Nephron (organoid): ENCODE measurements at regions not wholly inside any gene's neighbourhood (a gene's known extent, or its start where the extent isn't known, plus 50 kb on each side); places are given as distances from the start of the nearest gene placed in this dataset.
"Not testable (repeated sequence)": the region's sequence is repeated elsewhere in the genome, so short reads cannot be mapped to it uniquely, and the experiment has no call there.

Experiments used
- H3K27ac Mint-ChIP-seq, 3 experiments: 2 replicates each; pipeline ENCODE4 v1.8.0; 2020; ENCODE audit warnings: mixed read lengths in 3 of 3, mild to moderate bottlenecking in 2 of 3, moderate library complexity in 1 of 3
- H3K27me3 Mint-ChIP-seq: 2 replicates; pipeline ENCODE4 v1.8.0; 2021; ENCODE audit warnings: low read depth, mild to moderate bottlenecking, moderate library complexity, mixed read lengths
- H3K36me3 Mint-ChIP-seq: 2 replicates; pipeline ENCODE4 v1.8.0; 2020; ENCODE audit warnings: low read depth, mixed read lengths
- H3K4me1 Mint-ChIP-seq: 2 replicates; pipeline ENCODE4 v1.8.0; 2020; ENCODE audit warnings: mixed read lengths
- H3K4me3 Mint-ChIP-seq, 3 experiments: 2 replicates each; pipeline ENCODE4 v1.8.0; 2020; ENCODE audit warnings: mild to moderate bottlenecking in 3 of 3, mixed read lengths in 3 of 3, moderate library complexity in 2 of 3
- H3K9me3 Mint-ChIP-seq: 2 replicates; pipeline ENCODE4 v1.8.0; 2020; ENCODE audit warnings: mixed read lengths
- TF ChIP-seq, protein P1 (sequence below), 3 experiments: fragments of 200-600 bp; sonication (generic); IDR thresholded peaks; one replicate each; pipeline ENCODE4 v1.5.0; 2021; ENCODE audit warnings: antibody characterized with exemption in 3 of 3; ENCODE audit not compliant: unreplicated experiment in 3 of 3

DNA sequence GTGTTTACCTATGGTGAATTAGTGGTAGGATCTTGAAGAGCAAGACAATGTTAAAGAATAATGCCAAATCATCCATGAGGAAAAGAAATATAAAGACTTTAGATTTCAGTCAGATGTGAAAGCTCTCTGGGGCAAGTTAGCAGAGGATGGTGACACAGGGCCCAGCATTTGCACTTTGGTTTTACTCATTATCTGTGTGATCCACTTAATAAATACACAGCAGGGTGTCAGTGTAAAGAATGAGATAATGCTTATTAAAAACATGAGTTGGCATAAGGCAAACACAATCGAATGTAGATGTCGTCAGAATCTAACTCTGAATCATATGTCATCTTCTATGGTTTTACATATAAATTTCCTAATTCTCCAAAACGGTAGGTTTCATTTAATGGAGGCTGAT is 130.4 kb upstream of the PREP start:
- TF ChIP-seq, protein P1, sequence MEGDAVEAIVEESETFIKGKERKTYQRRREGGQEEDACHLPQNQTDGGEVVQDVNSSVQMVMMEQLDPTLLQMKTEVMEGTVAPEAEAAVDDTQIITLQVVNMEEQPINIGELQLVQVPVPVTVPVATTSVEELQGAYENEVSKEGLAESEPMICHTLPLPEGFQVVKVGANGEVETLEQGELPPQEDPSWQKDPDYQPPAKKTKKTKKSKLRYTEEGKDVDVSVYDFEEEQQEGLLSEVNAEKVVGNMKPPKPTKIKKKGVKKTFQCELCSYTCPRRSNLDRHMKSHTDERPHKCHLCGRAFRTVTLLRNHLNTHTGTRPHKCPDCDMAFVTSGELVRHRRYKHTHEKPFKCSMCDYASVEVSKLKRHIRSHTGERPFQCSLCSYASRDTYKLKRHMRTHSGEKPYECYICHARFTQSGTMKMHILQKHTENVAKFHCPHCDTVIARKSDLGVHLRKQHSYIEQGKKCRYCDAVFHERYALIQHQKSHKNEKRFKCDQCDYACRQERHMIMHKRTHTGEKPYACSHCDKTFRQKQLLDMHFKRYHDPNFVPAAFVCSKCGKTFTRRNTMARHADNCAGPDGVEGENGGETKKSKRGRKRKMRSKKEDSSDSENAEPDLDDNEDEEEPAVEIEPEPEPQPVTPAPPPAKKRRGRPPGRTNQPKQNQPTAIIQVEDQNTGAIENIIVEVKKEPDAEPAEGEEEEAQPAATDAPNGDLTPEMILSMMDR (IDR thresholded peaks at IDR 0.05; ENCODE audit: unreplicated experiment in 3 of 3): no peak
- Mint-ChIP-seq H3K9me3 (no peaks in the 10 kb centered on the region), H3K27ac (no peak overlapping the region), H3K36me3 (no peaks in the 10 kb centered on the region), H3K27me3 (no peaks in the 10 kb centered on the region), H3K4me3 (no peak overlapping the region), H3K4me1 (no peaks in the 10 kb centered on the region)

DNA sequence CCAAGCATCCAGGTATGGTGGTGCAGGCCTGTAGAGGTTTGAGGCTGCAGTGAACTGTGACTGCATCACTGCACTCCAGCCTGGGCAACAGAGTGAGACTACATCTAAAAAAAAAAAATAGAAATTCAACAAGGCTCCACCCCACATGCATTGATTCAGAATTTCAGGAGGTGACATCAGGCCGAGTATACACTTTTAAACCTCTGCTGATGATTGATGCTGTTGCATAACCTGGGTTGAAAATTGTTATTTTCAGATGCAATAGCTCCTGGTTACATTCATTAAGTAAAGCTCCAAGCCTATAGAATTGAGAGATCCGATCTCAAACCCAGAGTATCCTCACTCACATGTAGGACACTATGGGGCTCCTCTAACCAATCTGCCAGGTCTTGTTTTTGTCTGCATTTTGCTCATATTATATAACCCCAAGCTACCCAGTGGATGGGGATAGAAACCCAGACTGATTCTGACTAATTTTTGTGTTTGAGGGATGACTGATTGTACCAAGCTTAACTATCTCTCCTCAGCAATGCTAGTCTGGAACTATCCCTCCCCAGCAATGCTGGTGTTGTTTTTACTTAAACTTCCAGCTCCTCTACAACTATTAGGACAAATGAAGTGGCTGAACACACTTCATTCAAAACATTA is 123.5 kb upstream of the PREP start:
- no peaks in the 10 kb centered on the region for H3K27me3 Mint-ChIP-seq
- H3K4me3 Mint-ChIP-seq: no peak overlapping the region
- H3K9me3 Mint-ChIP-seq: no peaks in the 10 kb centered on the region
- no peak overlapping the region for H3K27ac Mint-ChIP-seq
- TF ChIP-seq, protein P1 (IDR thresholded peaks at IDR 0.05; ENCODE audit: unreplicated experiment in 3 of 3): no peak
- no peaks in the 10 kb centered on the region for H3K4me1 Mint-ChIP-seq
- H3K36me3 Mint-ChIP-seq: no peaks in the 10 kb centered on the region

DNA sequence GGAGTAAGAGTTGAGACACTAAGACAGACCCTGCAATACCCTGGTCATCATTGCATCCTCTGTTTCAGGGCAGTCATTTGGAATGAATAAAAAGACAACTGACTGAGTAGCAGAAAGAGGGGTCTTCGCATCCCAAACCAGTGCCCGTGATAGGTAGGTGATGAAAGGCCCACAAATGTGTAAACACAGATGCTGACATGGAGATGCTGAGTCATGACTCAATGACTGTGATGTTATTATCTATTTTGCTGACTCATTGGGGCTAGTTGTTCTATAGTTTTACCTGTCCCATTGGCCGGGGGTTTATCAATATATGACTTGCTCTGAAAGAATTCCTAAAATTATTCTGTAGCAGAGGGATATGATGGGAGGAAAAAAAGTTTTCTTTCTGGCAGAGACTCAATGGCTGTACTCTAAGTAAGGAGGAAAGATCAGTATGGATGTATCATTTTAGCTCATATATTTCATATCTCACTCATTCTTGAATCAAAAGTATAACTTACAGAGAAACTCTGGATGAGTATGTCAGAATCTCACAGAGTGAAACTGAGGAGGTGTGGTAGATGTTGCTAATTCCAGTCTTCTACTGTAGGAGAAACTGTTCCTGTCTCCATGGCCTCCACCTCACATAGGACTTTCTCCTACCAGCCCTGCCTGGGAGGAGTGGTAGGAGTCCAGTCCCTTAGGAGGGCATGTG is 119.9 kb upstream of the PREP start:
- Mint-ChIP-seq H3K9me3 (peaks cover 5% of the 10 kb centered on the region), H3K36me3 (no peaks in the 10 kb centered on the region), H3K27ac (no peak overlapping the region), H3K27me3 (no peaks in the 10 kb centered on the region), H3K4me3 (no peak overlapping the region), H3K4me1 (no peaks in the 10 kb centered on the region)
- TF ChIP-seq, protein P1 (IDR thresholded peaks at IDR 0.05; ENCODE audit: unreplicated experiment in 3 of 3): no peak

DNA sequence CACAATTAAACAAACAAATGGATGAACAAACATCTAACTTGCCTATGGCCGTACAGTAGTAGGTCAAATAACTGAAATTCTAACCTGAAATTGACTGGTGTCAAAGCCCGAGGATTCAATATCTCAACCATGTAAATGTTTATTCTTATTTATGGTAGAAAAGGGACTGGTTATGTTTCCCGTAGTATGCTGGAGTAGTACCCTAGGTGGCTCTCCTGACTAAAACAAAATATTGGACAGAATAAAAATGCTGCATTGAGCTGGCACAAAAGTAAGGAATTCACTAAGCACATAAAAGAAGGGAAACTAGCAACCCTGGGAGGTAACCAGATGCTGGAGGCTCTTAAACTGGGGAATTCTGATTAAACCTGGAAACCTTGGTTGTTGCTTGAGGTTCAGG is 117.1 kb upstream of the PREP start:
- no peaks in the 10 kb centered on the region for H3K27me3 Mint-ChIP-seq
- no peaks in the 10 kb centered on the region for H3K36me3 Mint-ChIP-seq
- H3K9me3 Mint-ChIP-seq: peaks cover 5% of the 10 kb centered on the region
- no peak overlapping the region for H3K4me3 Mint-ChIP-seq
- no peaks in the 10 kb centered on the region for H3K4me1 Mint-ChIP-seq
- TF ChIP-seq, protein P1 (IDR thresholded peaks at IDR 0.05; ENCODE audit: unreplicated experiment in 3 of 3): no peak
- no peak overlapping the region for H3K27ac Mint-ChIP-seq

DNA sequence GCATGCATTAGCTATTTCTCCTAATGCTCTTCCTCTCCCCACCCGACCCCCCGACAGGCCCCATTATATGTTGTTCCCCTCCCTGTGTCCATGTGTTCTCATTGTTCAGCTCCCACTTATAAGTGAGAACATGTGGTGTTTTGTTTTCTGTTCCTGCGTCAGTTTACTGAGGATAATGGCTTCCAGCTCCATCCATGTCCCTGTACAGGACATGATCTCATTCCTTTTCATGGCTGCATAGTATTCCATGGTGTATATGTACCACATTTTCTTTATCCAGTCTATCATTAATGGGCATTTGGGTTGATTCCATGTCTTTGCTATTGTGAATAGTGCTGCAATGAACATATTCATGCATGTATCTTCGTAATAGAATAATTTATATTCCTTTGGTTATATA is 116.1 kb upstream of the PREP start:
- not testable (repeated sequence) for H3K27ac Mint-ChIP-seq, H3K9me3 Mint-ChIP-seq, H3K36me3 Mint-ChIP-seq, H3K27me3 Mint-ChIP-seq, H3K4me3 Mint-ChIP-seq, H3K4me1 Mint-ChIP-seq

DNA sequence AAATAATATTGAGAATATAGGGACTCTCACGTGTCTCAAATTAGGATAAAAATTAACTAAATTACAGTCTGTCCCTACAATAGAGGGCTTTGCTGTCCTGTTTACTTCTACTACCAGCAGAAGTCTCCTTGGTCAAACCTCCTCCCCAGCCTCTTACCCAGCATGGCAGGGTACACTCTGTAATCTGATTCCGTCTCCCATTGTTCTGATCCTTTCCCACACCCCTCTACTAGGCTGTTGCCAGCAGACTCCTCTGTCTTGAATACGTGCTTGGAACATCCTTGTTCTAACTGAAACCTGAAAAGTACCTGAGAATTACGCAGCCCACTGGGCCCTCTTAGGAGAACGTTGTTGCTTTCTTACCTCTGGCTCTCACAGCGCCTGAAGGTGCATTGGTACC is 112.2 kb upstream of the PREP start:
- H3K27ac Mint-ChIP-seq: no peak overlapping the region
- peaks cover 5% of the 10 kb centered on the region for H3K9me3 Mint-ChIP-seq

More for the DNA sequence above, 112.2 kb upstream of the PREP start:
- H3K4me3 Mint-ChIP-seq: no peak overlapping the region
- peaks cover 2% of the 10 kb centered on the region for H3K4me1 Mint-ChIP-seq
- no peaks in the 10 kb centered on the region for H3K36me3 Mint-ChIP-seq
- peaks cover 6% of the 10 kb centered on the region for H3K27me3 Mint-ChIP-seq
- TF ChIP-seq, protein P1 (IDR thresholded peaks at IDR 0.05; ENCODE audit: unreplicated experiment in 3 of 3): no peak
